ENCODE measurements at regions not wholly inside any gene's neighbourhood (a gene's known extent, or its start where the extent isn't known, plus 50 kb on each side); places are given as distances from the start of the nearest gene placed in this dataset.

DNA sequence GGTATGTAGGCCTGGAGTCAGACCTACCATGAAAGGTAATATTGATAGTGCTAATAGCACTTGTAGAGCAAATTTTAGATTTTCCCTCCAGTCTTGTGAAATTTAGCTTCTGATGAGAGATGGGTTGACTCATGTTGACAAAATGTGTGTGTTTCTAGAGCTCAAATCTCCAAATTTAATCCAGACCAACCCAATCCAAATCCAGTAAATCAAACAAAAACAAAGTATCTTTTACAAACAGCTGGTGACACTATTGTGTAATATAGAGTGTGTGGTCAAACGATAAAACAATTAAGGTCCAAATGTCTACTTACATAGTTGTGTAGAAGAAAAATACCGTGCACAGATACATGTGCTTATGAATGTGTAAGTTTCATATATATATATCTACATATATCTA is 63.4 kb upstream of the KITLG start:
- TF ChIP-seq, protein P1, sequence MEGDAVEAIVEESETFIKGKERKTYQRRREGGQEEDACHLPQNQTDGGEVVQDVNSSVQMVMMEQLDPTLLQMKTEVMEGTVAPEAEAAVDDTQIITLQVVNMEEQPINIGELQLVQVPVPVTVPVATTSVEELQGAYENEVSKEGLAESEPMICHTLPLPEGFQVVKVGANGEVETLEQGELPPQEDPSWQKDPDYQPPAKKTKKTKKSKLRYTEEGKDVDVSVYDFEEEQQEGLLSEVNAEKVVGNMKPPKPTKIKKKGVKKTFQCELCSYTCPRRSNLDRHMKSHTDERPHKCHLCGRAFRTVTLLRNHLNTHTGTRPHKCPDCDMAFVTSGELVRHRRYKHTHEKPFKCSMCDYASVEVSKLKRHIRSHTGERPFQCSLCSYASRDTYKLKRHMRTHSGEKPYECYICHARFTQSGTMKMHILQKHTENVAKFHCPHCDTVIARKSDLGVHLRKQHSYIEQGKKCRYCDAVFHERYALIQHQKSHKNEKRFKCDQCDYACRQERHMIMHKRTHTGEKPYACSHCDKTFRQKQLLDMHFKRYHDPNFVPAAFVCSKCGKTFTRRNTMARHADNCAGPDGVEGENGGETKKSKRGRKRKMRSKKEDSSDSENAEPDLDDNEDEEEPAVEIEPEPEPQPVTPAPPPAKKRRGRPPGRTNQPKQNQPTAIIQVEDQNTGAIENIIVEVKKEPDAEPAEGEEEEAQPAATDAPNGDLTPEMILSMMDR (IDR thresholded peaks at IDR 0.05), result no peak
- no peak for TF ChIP-seq POLR2A (IDR thresholded peaks at IDR 0.05)

Measured in heart left ventricle (tissue), 13 donors.